SK-N-SH (cell line): ENCODE measurements at regions not wholly inside any gene's neighbourhood (a gene's known extent, or its start where the extent isn't known, plus 50 kb on each side); places are given as distances from the start of the nearest gene placed in this dataset.

ENCODE experiments used
- EP300 ChIP-seq, 2 experiments: IDR thresholded peaks; 2 replicates each; pipeline versions ENCODE4 v1.4.0 to v1.6.1; 2012; ENCODE audit warnings: borderline replicate concordance in 1 of 2, low read depth in 1 of 2, low read length in 1 of 2
- EZH2phosphoT487 ChIP-seq: fragments of 200-600 bp; sonication (generic); IDR thresholded peaks from 2 replicates; pipeline ENCODE4 v1.6.1; 2017; ENCODE audit warnings: low read depth, mixed run types, mild to moderate bottlenecking, antibody characterized with exemption, moderate library complexity, borderline replicate concordance
- GABPA ChIP-seq: IDR thresholded peaks from 2 replicates; pipeline ENCODE4 v1.4.0; 2012; ENCODE audit warnings: low read depth, mild to moderate bottlenecking
- JUND ChIP-seq: IDR thresholded peaks from 2 replicates; pipeline ENCODE4 v1.4.0; 2012
- POLR2AphosphoS5 ChIP-seq: IDR thresholded peaks from 2 replicates; pipeline ENCODE4 v1.6.1; 2012; ENCODE audit warnings: low read depth, low read length
- RAD21 ChIP-seq: IDR thresholded peaks from 2 replicates; pipeline ENCODE4 v1.6.1; 2012; ENCODE audit warnings: mild to moderate bottlenecking, low read length
- TF ChIP-seq, protein P1 (sequence below): fragments of 200-600 bp; sonication (generic); IDR thresholded peaks from 2 replicates; pipeline ENCODE4 v1.6.1; 2017; ENCODE audit warnings: antibody characterized with exemption, mild to moderate bottlenecking, moderate library complexity
- TF ChIP-seq, protein P2 (sequence below): IDR thresholded peaks from 2 replicates; pipeline ENCODE4 v1.4.0; 2012; ENCODE audit warnings: low read depth

DNA sequence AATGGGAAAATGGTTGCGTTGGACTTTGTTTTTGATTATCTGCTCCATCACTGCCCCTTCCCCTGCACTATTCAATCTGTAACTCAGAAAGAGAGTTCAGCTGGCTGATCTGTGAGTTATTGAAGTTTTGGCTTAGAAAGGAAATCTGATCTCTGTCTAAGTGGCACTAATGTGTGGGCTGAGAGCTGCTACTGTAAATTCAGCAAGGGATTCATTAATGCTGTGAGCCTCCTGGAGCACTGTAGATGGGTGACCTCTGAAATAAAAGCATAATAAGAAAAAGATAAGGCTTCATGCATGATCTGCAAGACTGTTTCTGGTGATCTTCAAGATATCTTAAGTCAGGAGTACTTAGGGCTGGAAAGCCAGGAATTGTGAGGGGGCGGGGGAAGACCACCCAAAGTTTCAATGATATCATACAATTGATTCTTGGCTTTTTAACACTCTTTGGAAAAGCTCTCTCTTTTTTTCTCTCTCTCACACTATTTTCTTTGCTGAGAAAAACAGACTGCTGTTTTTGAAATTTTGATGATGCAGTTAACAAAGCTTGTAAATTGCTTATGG, 101.1 kb downstream of the C12orf75 start:
- TF ChIP-seq POLR2AphosphoS5 = no peak
- TF ChIP-seq, protein P1, sequence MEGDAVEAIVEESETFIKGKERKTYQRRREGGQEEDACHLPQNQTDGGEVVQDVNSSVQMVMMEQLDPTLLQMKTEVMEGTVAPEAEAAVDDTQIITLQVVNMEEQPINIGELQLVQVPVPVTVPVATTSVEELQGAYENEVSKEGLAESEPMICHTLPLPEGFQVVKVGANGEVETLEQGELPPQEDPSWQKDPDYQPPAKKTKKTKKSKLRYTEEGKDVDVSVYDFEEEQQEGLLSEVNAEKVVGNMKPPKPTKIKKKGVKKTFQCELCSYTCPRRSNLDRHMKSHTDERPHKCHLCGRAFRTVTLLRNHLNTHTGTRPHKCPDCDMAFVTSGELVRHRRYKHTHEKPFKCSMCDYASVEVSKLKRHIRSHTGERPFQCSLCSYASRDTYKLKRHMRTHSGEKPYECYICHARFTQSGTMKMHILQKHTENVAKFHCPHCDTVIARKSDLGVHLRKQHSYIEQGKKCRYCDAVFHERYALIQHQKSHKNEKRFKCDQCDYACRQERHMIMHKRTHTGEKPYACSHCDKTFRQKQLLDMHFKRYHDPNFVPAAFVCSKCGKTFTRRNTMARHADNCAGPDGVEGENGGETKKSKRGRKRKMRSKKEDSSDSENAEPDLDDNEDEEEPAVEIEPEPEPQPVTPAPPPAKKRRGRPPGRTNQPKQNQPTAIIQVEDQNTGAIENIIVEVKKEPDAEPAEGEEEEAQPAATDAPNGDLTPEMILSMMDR = no peak
- TF ChIP-seq EP300 (IDR thresholded peaks at IDR 0.05; ENCODE audit: borderline replicate concordance in 1 of 2, low read depth in 1 of 2, low read length in 1 of 2) = no peak
- no peak for TF ChIP-seq EZH2phosphoT487
- TF ChIP-seq, protein P2, sequence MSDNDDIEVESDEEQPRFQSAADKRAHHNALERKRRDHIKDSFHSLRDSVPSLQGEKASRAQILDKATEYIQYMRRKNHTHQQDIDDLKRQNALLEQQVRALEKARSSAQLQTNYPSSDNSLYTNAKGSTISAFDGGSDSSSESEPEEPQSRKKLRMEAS = no peak
- TF ChIP-seq JUND = no peak
- no peak for TF ChIP-seq RAD21
- TF ChIP-seq GABPA = no peak
